PFSK-1 (cell line): ENCODE measurements at regions not wholly inside any gene's neighbourhood (a gene's known extent, or its start where the extent isn't known, plus 50 kb on each side); places are given as distances from the start of the nearest gene placed in this dataset.

ENCODE experiments used
- FOXP2 ChIP-seq: optimal IDR thresholded peaks from 2 replicates; pipeline ENCODE3; 2011; ENCODE audit warnings: borderline replicate concordance, control low read depth, inconsistent platforms; ENCODE audit not compliant: insufficient read depth; ENCODE audit errors: extremely low read length, extremely low read depth
- POLR2AphosphoS5 ChIP-seq: IDR thresholded peaks from 2 replicates; pipeline ENCODE4 v1.6.1; 2012; ENCODE audit warnings: low read depth, mild to moderate bottlenecking, control low read depth, low read length, moderate library complexity
- REST ChIP-seq, 2 experiments: IDR thresholded peaks; 2 replicates each; pipeline versions ENCODE4 v1.6.1 to v1.8.0; 2011 to 2012; ENCODE audit warnings: low read depth in 2 of 2, low read length in 2 of 2, control low read depth in 1 of 2, inconsistent platforms in 1 of 2, mild to moderate bottlenecking in 1 of 2, moderate library complexity in 1 of 2; ENCODE audit not compliant: insufficient read depth in 1 of 2
- SIN3A ChIP-seq: IDR thresholded peaks from 2 replicates; pipeline ENCODE4 v1.6.1; 2012; ENCODE audit warnings: mild to moderate bottlenecking, low read length, moderate library complexity, borderline replicate concordance; ENCODE audit not compliant: insufficient read depth
- TAF1 ChIP-seq: IDR thresholded peaks from 2 replicates; pipeline ENCODE4 v1.6.1; 2012; ENCODE audit warnings: low read length, control low read depth, borderline replicate concordance; ENCODE audit not compliant: insufficient read depth

GRCh38 chr19:30781519-30781918 lies 409.3 kb downstream of the ZNF536 start:
- no peak for TF ChIP-seq POLR2AphosphoS5
- no peak for TF ChIP-seq SIN3A
- no peak for TF ChIP-seq REST (IDR thresholded peaks at IDR 0.05; ENCODE audit: insufficient read depth in 1 of 2, low read depth in 2 of 2, low read length in 2 of 2)
- no peak for TF ChIP-seq FOXP2
- TF ChIP-seq TAF1 = no peak

- TF ChIP-seq FOXP2 (no peak), SIN3A (no peak), TAF1 (no peak), REST (IDR thresholded peaks at IDR 0.05; ENCODE audit: insufficient read depth in 1 of 2, low read depth in 2 of 2, low read length in 2 of 2) (no peak), POLR2AphosphoS5 (no peak)
These were observed 408.9 kb downstream of the ZNF536 start for GRCh38 chr19:30781047-30781446.

GRCh38 chr19:30780456-30780855 lies 408.3 kb downstream of the ZNF536 start:
- TF ChIP-seq REST (IDR thresholded peaks at IDR 0.05; ENCODE audit: insufficient read depth in 1 of 2, low read depth in 2 of 2, low read length in 2 of 2) = no peak
- TF ChIP-seq SIN3A = no peak
- TF ChIP-seq FOXP2 = no peak
- TF ChIP-seq POLR2AphosphoS5 = no peak
- no peak for TF ChIP-seq TAF1

GRCh38 chr19:30780032-30780431 lies 407.8 kb downstream of the ZNF536 start:
- TF ChIP-seq SIN3A (no peak), TAF1 (no peak), POLR2AphosphoS5 (no peak), FOXP2 (no peak), REST (IDR thresholded peaks at IDR 0.05; ENCODE audit: insufficient read depth in 1 of 2, low read depth in 2 of 2, low read length in 2 of 2) (no peak)
